IPS DF 19.7 (cell line): ENCODE measurements at regions not wholly inside any gene's neighbourhood (a gene's known extent, or its start where the extent isn't known, plus 50 kb on each side); places are given as distances from the start of the nearest gene placed in this dataset.

ENCODE experiments used
- DNase-seq: peaks from one replicate; pipeline ENCODE4 v3.0.0-alpha.2; 2013; ENCODE audit warnings: low read depth, low spot score

- no peak for DNase-seq
Observed at GRCh38 chr7:35581605-35582210, 113.2 kb downstream of the HERPUD2 start.

GRCh38 chr7:35576031-35576573 lies 118.8 kb downstream of the HERPUD2 start:
- no peak for DNase-seq

GRCh38 chr7:35571611-35572240 lies 123.2 kb downstream of the HERPUD2 start:
- no peak for DNase-seq

GRCh38 chr7:35570937-35571336 lies 124.0 kb downstream of the HERPUD2 start:
- no peak for DNase-seq

GRCh38 chr7:35565927-35566326 lies 129.0 kb downstream of the HERPUD2 start:
- DNase-seq = no peak

GRCh38 chr7:35558841-35559240 lies 136.1 kb downstream of the HERPUD2 start:
- DNase-seq = no peak

- DNase-seq = no peak
Observed at GRCh38 chr7:35556515-35557471, 138.1 kb downstream of the HERPUD2 start.

GRCh38 chr7:35555934-35556333 lies 139.0 kb downstream of the HERPUD2 start:
- DNase-seq = no peak

GRCh38 chr7:35555386-35555785 lies 139.5 kb downstream of the HERPUD2 start:
- no peak for DNase-seq

- DNase-seq = no peak
Observed at GRCh38 chr7:35553519-35553918, 141.4 kb downstream of the HERPUD2 start.

- DNase-seq = no peak
Observed at GRCh38 chr7:35552691-35553090, 142.2 kb downstream of the HERPUD2 start.

GRCh38 chr7:35551321-35552081 lies 143.4 kb downstream of the HERPUD2 start:
- no peak for DNase-seq

- no peak for DNase-seq
Observed at GRCh38 chr7:35550831-35551230, 144.1 kb downstream of the HERPUD2 start.

- no peak for DNase-seq
Observed at GRCh38 chr7:35549781-35550180, 145.2 kb downstream of the HERPUD2 start.

GRCh38 chr7:35548291-35548690 lies 146.6 kb downstream of the HERPUD2 start:
- no peak for DNase-seq

GRCh38 chr7:35546691-35547429 lies 148.1 kb downstream of the HERPUD2 start:
- DNase-seq = no peak

GRCh38 chr7:35545831-35546230 lies 149.1 kb downstream of the HERPUD2 start:
- DNase-seq = no peak

GRCh38 chr7:35544028-35544742 lies 150.8 kb downstream of the HERPUD2 start:
- no peak for DNase-seq

GRCh38 chr7:35537067-35538023 lies 157.6 kb downstream of the HERPUD2 start:
- peak; percentile 33 for DNase-seq
